ENCODE measurements at regions not wholly inside any gene's neighbourhood (a gene's known extent, or its start where the extent isn't known, plus 50 kb on each side); places are given as distances from the start of the nearest gene placed in this dataset.
"Not testable (repeated sequence)": the region's sequence is repeated elsewhere in the genome, so short reads cannot be mapped to it uniquely, and the experiment has no call there.

GRCh38 chr14:57150449-57150848 is 118.3 kb downstream of the EXOC5 start:
- DNase-seq = no peak
- TF ChIP-seq POLR2A (IDR thresholded peaks at IDR 0.05; ENCODE audit: low read length) (no peak), GATA1 (IDR thresholded peaks at IDR 0.05; ENCODE audit: low read depth, low read length) (no peak)

GRCh38 chr14:57139173-57139572 is 129.5 kb downstream of the EXOC5 start:
- TF ChIP-seq POLR2A (IDR thresholded peaks at IDR 0.05; ENCODE audit: low read length) = no peak
- no peak for TF ChIP-seq GATA1 (IDR thresholded peaks at IDR 0.05; ENCODE audit: low read depth, low read length)

GRCh38 chr14:57136669-57137328 is 131.9 kb downstream of the EXOC5 start:
- DNase-seq = no peak
- TF ChIP-seq POLR2A (IDR thresholded peaks at IDR 0.05; ENCODE audit: low read length) = no peak
- TF ChIP-seq GATA1 (IDR thresholded peaks at IDR 0.05; ENCODE audit: low read depth, low read length) = no peak

More at GRCh38 chr14:57139173-57139572, 129.5 kb downstream of the EXOC5 start:
- DNase-seq = no peak

- not testable (repeated sequence) for DNase-seq
Observed at GRCh38 chr14:57127809-57128208, 140.9 kb downstream of the EXOC5 start.

GRCh38 chr14:57122129-57122528 is 146.6 kb downstream of the EXOC5 start:
- no peak for DNase-seq
- no peak for TF ChIP-seq POLR2A (IDR thresholded peaks at IDR 0.05; ENCODE audit: low read length)
- no peak for TF ChIP-seq GATA1 (IDR thresholded peaks at IDR 0.05; ENCODE audit: low read depth, low read length)

- not testable (repeated sequence) for DNase-seq
Observed at GRCh38 chr14:57112072-57112807, 156.5 kb downstream of the EXOC5 start.

- DNase-seq = not testable (repeated sequence)
Observed at GRCh38 chr14:57110411-57110810, 158.3 kb downstream of the EXOC5 start.

GRCh38 chr14:57091030-57091608 is 177.6 kb downstream of the EXOC5 start:
- TF ChIP-seq POLR2A (IDR thresholded peaks at IDR 0.05; ENCODE audit: low read length) = no peak
- TF ChIP-seq GATA1 (IDR thresholded peaks at IDR 0.05; ENCODE audit: low read depth, low read length) = no peak
- DNase-seq = no peak

GRCh38 chr14:57089901-57090300 is 178.8 kb downstream of the EXOC5 start:
- TF ChIP-seq GATA1 (IDR thresholded peaks at IDR 0.05; ENCODE audit: low read depth, low read length) = no peak
- TF ChIP-seq POLR2A (IDR thresholded peaks at IDR 0.05; ENCODE audit: low read length) = no peak
- DNase-seq = no peak

- no peak for TF ChIP-seq GATA1 (IDR thresholded peaks at IDR 0.05; ENCODE audit: low read depth, low read length)
- TF ChIP-seq POLR2A (IDR thresholded peaks at IDR 0.05; ENCODE audit: low read length) = no peak
- DNase-seq = no peak
Observed at GRCh38 chr14:57087841-57088240, 180.9 kb downstream of the EXOC5 start.

GRCh38 chr14:57086271-57087162 is 182.2 kb downstream of the EXOC5 start:
- TF ChIP-seq GATA1 (IDR thresholded peaks at IDR 0.05; ENCODE audit: low read depth, low read length) = no peak
- no peak for TF ChIP-seq POLR2A (IDR thresholded peaks at IDR 0.05; ENCODE audit: low read length)
- DNase-seq = no peak

GRCh38 chr14:57085801-57086200 is 182.9 kb downstream of the EXOC5 start:
- TF ChIP-seq GATA1 (IDR thresholded peaks at IDR 0.05; ENCODE audit: low read depth, low read length) (no peak), POLR2A (IDR thresholded peaks at IDR 0.05; ENCODE audit: low read length) (no peak)

GRCh38 chr14:57085043-57085442 is 183.7 kb downstream of the EXOC5 start:
- TF ChIP-seq POLR2A (IDR thresholded peaks at IDR 0.05; ENCODE audit: low read length) (no peak), GATA1 (IDR thresholded peaks at IDR 0.05; ENCODE audit: low read depth, low read length) (no peak)
- no peak for DNase-seq

More at GRCh38 chr14:57085801-57086200, 182.9 kb downstream of the EXOC5 start:
- no peak for DNase-seq

- no peak for DNase-seq
- TF ChIP-seq POLR2A (IDR thresholded peaks at IDR 0.05; ENCODE audit: low read length) = no peak
- TF ChIP-seq GATA1 (IDR thresholded peaks at IDR 0.05; ENCODE audit: low read depth, low read length) = no peak
Observed at GRCh38 chr14:57080691-57081090, 188.0 kb downstream of the EXOC5 start.
